H9 (cell line): ENCODE measurements at regions not wholly inside any gene's neighbourhood (a gene's known extent, or its start where the extent isn't known, plus 50 kb on each side); places are given as distances from the start of the nearest gene placed in this dataset.

ENCODE experiments used
- DNase-seq: peaks from one replicate; pipeline ENCODE4 v3.0.0-alpha.2; 2017
- H2AFZ ChIP-seq: one replicate; pipeline ENCODE4 v1.6.1; 2013; ENCODE audit warnings: mild to moderate bottlenecking, low read length, control low read depth, moderate library complexity
- H2AK5ac ChIP-seq: 2 replicates; pipeline ENCODE4 v1.6.1; 2013; ENCODE audit warnings: low read length, control low read depth, mixed read lengths; ENCODE audit not compliant: insufficient read length
- H2BK120ac ChIP-seq: one replicate; pipeline ENCODE4 v1.6.1; 2013; ENCODE audit warnings: low read depth, mild to moderate bottlenecking, low read length, control low read depth, inconsistent platforms; ENCODE audit not compliant: poor library complexity, severe bottlenecking
- H2BK12ac ChIP-seq: 2 replicates; pipeline ENCODE4 v1.6.1; 2013; ENCODE audit warnings: low read length, control low read depth, mixed read lengths, low read depth; ENCODE audit not compliant: insufficient read length
- H2BK15ac ChIP-seq: 2 replicates; pipeline ENCODE4 v1.6.1; 2013; ENCODE audit warnings: low read depth, low read length, control low read depth
- H2BK20ac ChIP-seq: one replicate; pipeline ENCODE4 v1.6.1; 2013; ENCODE audit warnings: low read depth, mild to moderate bottlenecking, low read length, control low read depth, inconsistent platforms; ENCODE audit not compliant: poor library complexity, severe bottlenecking
- H2BK5ac ChIP-seq: 2 replicates; pipeline ENCODE4 v1.6.1; 2013; ENCODE audit warnings: low read length, control low read depth, mixed read lengths; ENCODE audit not compliant: insufficient read length
- H3K14ac ChIP-seq: 2 replicates; pipeline ENCODE4 v1.6.1; 2013; ENCODE audit warnings: low read length, control low read depth; ENCODE audit not compliant: insufficient read depth
- H3K18ac ChIP-seq: 2 replicates; pipeline ENCODE4 v1.6.1; 2013; ENCODE audit warnings: low read depth, mild to moderate bottlenecking, mixed read lengths, low read length, control low read depth; ENCODE audit not compliant: insufficient read length
- H3K23ac ChIP-seq: 2 replicates; pipeline ENCODE4 v1.6.1; 2013; ENCODE audit warnings: low read length, control low read depth, mixed read lengths, low read depth; ENCODE audit not compliant: insufficient read length
- H3K23me2 ChIP-seq: 2 replicates; pipeline ENCODE4 v1.6.1; 2013; ENCODE audit warnings: low read depth, mild to moderate bottlenecking, mixed read lengths, low read length, control low read depth; ENCODE audit not compliant: insufficient read length, poor library complexity, severe bottlenecking
- H3K27ac ChIP-seq: 2 replicates; pipeline ENCODE4 v1.5.1; 2013; ENCODE audit warnings: low read length, control low read depth, mixed read lengths, low read depth; ENCODE audit not compliant: insufficient read length
- H3K27me3 ChIP-seq: 2 replicates; pipeline ENCODE4 v1.6.1; 2013; ENCODE audit warnings: low read length, control low read depth, inconsistent platforms; ENCODE audit not compliant: insufficient read depth
- H3K4ac ChIP-seq: 2 replicates; pipeline ENCODE4 v1.6.1; 2013; ENCODE audit warnings: low read depth, mild to moderate bottlenecking, control low read depth, inconsistent platforms, low read length, moderate library complexity
- H3K4me1 ChIP-seq: 2 replicates; pipeline ENCODE4 v1.6.1; 2013; ENCODE audit warnings: low read length, control low read depth, inconsistent platforms; ENCODE audit not compliant: insufficient read depth
- H3K4me2 ChIP-seq: 2 replicates; pipeline ENCODE4 v1.6.1; 2013; ENCODE audit warnings: low read length, control low read depth, mixed read lengths; ENCODE audit not compliant: insufficient read length, insufficient read depth
- H3K56ac ChIP-seq: 2 replicates; pipeline ENCODE4 v1.6.1; 2013; ENCODE audit warnings: low read depth, mild to moderate bottlenecking, mixed read lengths, low read length, control low read depth; ENCODE audit not compliant: insufficient read length
- H3K79me1 ChIP-seq: 2 replicates; pipeline ENCODE4 v1.6.1; 2013; ENCODE audit warnings: low read depth, mild to moderate bottlenecking, moderate library complexity, low read length, control low read depth, inconsistent platforms; ENCODE audit not compliant: insufficient read depth, poor library complexity, severe bottlenecking
- H3K79me2 ChIP-seq: 2 replicates; pipeline ENCODE4 v1.6.1; 2013; ENCODE audit warnings: low read length, control low read depth, inconsistent platforms; ENCODE audit not compliant: insufficient read depth
- H3K9ac ChIP-seq: 2 replicates; pipeline ENCODE4 v1.6.1; 2013; ENCODE audit warnings: low read length, control low read depth, mixed read lengths; ENCODE audit not compliant: insufficient read length; ENCODE audit errors: extremely low read depth
- H3K9me3 ChIP-seq: one replicate; pipeline ENCODE4 v1.6.1; 2013; ENCODE audit warnings: low read depth, low read length, inconsistent platforms; ENCODE audit not compliant: control insufficient read depth
- H3T11ph ChIP-seq: one replicate; pipeline ENCODE4 v1.6.1; 2013; ENCODE audit warnings: mild to moderate bottlenecking, low read length, control low read depth, inconsistent platforms
- H4K20me1 ChIP-seq: one replicate; pipeline ENCODE4 v1.6.1; 2013; ENCODE audit not compliant: control insufficient read depth, insufficient read length, insufficient read depth
- H4K5ac ChIP-seq: 2 replicates; pipeline ENCODE4 v1.6.1; 2013; ENCODE audit warnings: low read depth, mild to moderate bottlenecking, mixed read lengths, low read length, control low read depth; ENCODE audit not compliant: insufficient read length
- H4K8ac ChIP-seq: replicated peaks from 2 replicates; pipeline ENCODE4 v1.6.1; 2013; ENCODE audit warnings: low read length, control low read depth, mixed read lengths, low read depth; ENCODE audit not compliant: insufficient read length
- H4K91ac ChIP-seq: 2 replicates; pipeline ENCODE4 v1.6.1; 2013; ENCODE audit warnings: low read depth, mild to moderate bottlenecking, moderate library complexity, mixed read lengths, low read length, control low read depth; ENCODE audit not compliant: insufficient read length
- H3K27ac Mint-ChIP-seq, 3 experiments: 2 replicates in 2 of 3; 3 replicates in 1 of 3; pipeline ENCODE4 v1.8.0; 2020 to 2021; ENCODE audit warnings: mixed read lengths in 3 of 3, mild to moderate bottlenecking in 1 of 3, moderate library complexity in 1 of 3
- H3K27me3 Mint-ChIP-seq: 2 replicates; pipeline ENCODE4 v1.8.0; 2021; ENCODE audit warnings: low read depth, mild to moderate bottlenecking, moderate library complexity, mixed read lengths
- H3K36me3 Mint-ChIP-seq, 3 experiments: 2 replicates in 2 of 3; 3 replicates in 1 of 3; pipeline ENCODE4 v1.8.0; 2020 to 2021; ENCODE audit warnings: low read depth in 3 of 3, mixed read lengths in 3 of 3; ENCODE audit not compliant: insufficient read depth in 1 of 3
- H3K4me1 Mint-ChIP-seq, 2 experiments: 2 replicates each; pipeline ENCODE4 v1.8.0; 2020; ENCODE audit warnings: mixed read lengths in 2 of 2
- H3K4me3 Mint-ChIP-seq, 2 experiments: 2 replicates in 1 of 2; 3 replicates in 1 of 2; pipeline ENCODE4 v1.8.0; 2020 to 2021; ENCODE audit warnings: mild to moderate bottlenecking in 2 of 2, mixed read lengths in 2 of 2, moderate library complexity in 1 of 2
- H3K9me3 Mint-ChIP-seq, 2 experiments: 2 replicates in 1 of 2; 3 replicates in 1 of 2; pipeline ENCODE4 v1.8.0; 2020; ENCODE audit warnings: mild to moderate bottlenecking in 2 of 2, mixed read lengths in 2 of 2, moderate library complexity in 1 of 2
- WGBS: extraction: QIAGEN DNeasy Blood & Tissue Kit; methylation state at CpG from one replicate; pipeline ENCODE4 v1.1.7; 2013; ENCODE audit warnings: missing lambda C conversion rate, low lambda C conversion rate, mixed read lengths; ENCODE audit not compliant: insufficient read length; ENCODE audit errors: extremely low coverage; 5-methylcytosine and 5-hydroxymethylcytosine counted together
- TF ChIP-seq, protein P1 (sequence below): fragments of 200-600 bp; sonication (generic); conservative IDR thresholded peaks from 3 replicates; pipeline ENCODE4 v1.8.0; 2021; ENCODE audit warnings: antibody characterized with exemption, mild to moderate bottlenecking

DNA sequence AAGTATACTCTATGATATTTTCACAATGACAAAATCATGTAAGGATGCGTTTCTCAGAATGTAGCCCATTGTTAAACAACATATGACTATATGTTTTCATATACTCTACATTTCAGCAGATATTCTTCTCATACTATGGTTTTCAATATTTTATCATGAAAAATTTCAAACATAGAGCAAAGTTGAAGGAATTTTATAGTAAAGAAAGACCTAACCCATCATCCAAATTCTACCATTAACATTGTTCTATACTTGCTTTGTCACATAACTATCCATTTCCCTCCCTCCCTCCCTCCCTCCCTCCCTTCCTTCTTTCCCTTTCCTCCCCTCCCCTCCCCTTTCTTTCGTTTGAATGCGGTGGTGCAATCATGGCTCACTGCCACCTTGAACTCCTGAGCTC lies 109.4 kb downstream of the FHIP1A start:
- Histone ChIP-seq H3T11ph (no peak overlapping the region), H4K8ac (no peak overlapping the region), H3K79me1 (no peaks in the 10 kb centered on the region), H3K9ac (no peak overlapping the region), H2AK5ac (no peak overlapping the region), H3K27ac (no peak overlapping the region), H3K18ac (no peak overlapping the region), H3K27me3 (no peaks in the 10 kb centered on the region), H4K20me1 (no peaks in the 10 kb centered on the region), H3K4me2 (no peak overlapping the region), H2BK120ac (no peak overlapping the region), H3K79me2 (no peaks in the 10 kb centered on the region), H3K4me1 (no peaks in the 10 kb centered on the region), H3K14ac (no peak overlapping the region), H2BK5ac (no peak overlapping the region), H2BK15ac (no peak overlapping the region), H3K23me2 (no peaks in the 10 kb centered on the region), H4K91ac (no peak overlapping the region), H3K56ac (no peak overlapping the region), H3K4ac (no peak overlapping the region), H4K5ac (no peak overlapping the region), H2AFZ (no peak overlapping the region), H2BK20ac (no peak overlapping the region), H3K9me3 (no peaks in the 10 kb centered on the region), H2BK12ac (no peak overlapping the region), H3K23ac (no peak overlapping the region)
- DNase-seq: no peak
- WGBS: no CpG with 5 or more reads among the region's 3 CpGs
- Mint-ChIP-seq H3K4me1 (peaks cover 12 to 15% of the 10 kb centered on the region in 2 experiments), H3K27me3 (no peaks in the 10 kb centered on the region), H3K4me3 (no peak overlapping the region), H3K27ac (no peak overlapping the region), H3K9me3 (no peaks in the 10 kb centered on the region; a peak in 1 of 5 replicates), H3K36me3 (peaks cover 0 to 1% (median 0%) of the 10 kb centered on the region in 3 experiments; a peak in 3 of 7 replicates)
- TF ChIP-seq, protein P1, sequence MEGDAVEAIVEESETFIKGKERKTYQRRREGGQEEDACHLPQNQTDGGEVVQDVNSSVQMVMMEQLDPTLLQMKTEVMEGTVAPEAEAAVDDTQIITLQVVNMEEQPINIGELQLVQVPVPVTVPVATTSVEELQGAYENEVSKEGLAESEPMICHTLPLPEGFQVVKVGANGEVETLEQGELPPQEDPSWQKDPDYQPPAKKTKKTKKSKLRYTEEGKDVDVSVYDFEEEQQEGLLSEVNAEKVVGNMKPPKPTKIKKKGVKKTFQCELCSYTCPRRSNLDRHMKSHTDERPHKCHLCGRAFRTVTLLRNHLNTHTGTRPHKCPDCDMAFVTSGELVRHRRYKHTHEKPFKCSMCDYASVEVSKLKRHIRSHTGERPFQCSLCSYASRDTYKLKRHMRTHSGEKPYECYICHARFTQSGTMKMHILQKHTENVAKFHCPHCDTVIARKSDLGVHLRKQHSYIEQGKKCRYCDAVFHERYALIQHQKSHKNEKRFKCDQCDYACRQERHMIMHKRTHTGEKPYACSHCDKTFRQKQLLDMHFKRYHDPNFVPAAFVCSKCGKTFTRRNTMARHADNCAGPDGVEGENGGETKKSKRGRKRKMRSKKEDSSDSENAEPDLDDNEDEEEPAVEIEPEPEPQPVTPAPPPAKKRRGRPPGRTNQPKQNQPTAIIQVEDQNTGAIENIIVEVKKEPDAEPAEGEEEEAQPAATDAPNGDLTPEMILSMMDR: no peak
